SH-SY5Y (cell line): ENCODE measurements at regions not wholly inside any gene's neighbourhood (a gene's known extent, or its start where the extent isn't known, plus 50 kb on each side); places are given as distances from the start of the nearest gene placed in this dataset.

ENCODE experiments used
- GATA2 ChIP-seq: IDR thresholded peaks from 2 replicates; pipeline ENCODE4 v1.6.1; 2011; ENCODE audit warnings: mild to moderate bottlenecking, low read depth, low read length
- GATA3 ChIP-seq: IDR thresholded peaks from 2 replicates; pipeline ENCODE4 v1.6.1; 2011; ENCODE audit warnings: low read depth, mild to moderate bottlenecking, low read length, moderate library complexity

- TF ChIP-seq GATA2: no peak
- TF ChIP-seq GATA3: no peak
Measured at GRCh38 chr3:30453360-30454039, 152.9 kb upstream of the TGFBR2 start.
